Parathyroid adenoma (tissue), 2 donors: ENCODE measurements at regions not wholly inside any gene's neighbourhood (a gene's known extent, or its start where the extent isn't known, plus 50 kb on each side); places are given as distances from the start of the nearest gene placed in this dataset.
A peak's percentile ranks its signal among the peaks of the same experiment; 100 is the strongest.

Experiments
- H2AFZ ChIP-seq: fragments of 300-600 bp; sonication (generic); one replicate; pipeline ENCODE4 v1.7.0; 2017; ENCODE audit warnings: antibody characterized with exemption, mild to moderate bottlenecking
- H3K27ac ChIP-seq: fragments of 300-600 bp; sonication (generic); one replicate; pipeline ENCODE4 v1.7.0; 2017
- H3K27me3 ChIP-seq: fragments of 300-600 bp; sonication (generic); one replicate; pipeline ENCODE4 v1.7.0; 2017; ENCODE audit warnings: low read length; ENCODE audit not compliant: control insufficient read depth, insufficient read depth
- H3K36me3 ChIP-seq: fragments of 300-600 bp; sonication (generic); one replicate; pipeline ENCODE4 v1.7.0; 2017; ENCODE audit warnings: low read length; ENCODE audit not compliant: control insufficient read depth, insufficient read depth
- H3K4me1 ChIP-seq: fragments of 300-600 bp; sonication (generic); one replicate; pipeline ENCODE4 v1.7.0; 2017; ENCODE audit warnings: control low read depth
- H3K4me2 ChIP-seq: fragments of 300-600 bp; sonication (generic); one replicate; pipeline ENCODE4 v1.7.0; 2017; ENCODE audit warnings: low read length
- H3K4me3 ChIP-seq: fragments of 300-600 bp; sonication (generic); one replicate; pipeline ENCODE4 v1.7.0; 2017; ENCODE audit warnings: low read depth, low read length
- H3K79me2 ChIP-seq: fragments of 300-600 bp; sonication (generic); one replicate; pipeline ENCODE4 v1.7.0; 2017; ENCODE audit warnings: control low read depth
- H3K9ac ChIP-seq: fragments of 300-600 bp; sonication (generic); one replicate; pipeline ENCODE4 v1.7.0; 2017; ENCODE audit warnings: mild to moderate bottlenecking
- H3K9me3 ChIP-seq: fragments of 300-600 bp; sonication (generic); one replicate; pipeline ENCODE4 v1.7.0; 2017; ENCODE audit warnings: low read length; ENCODE audit not compliant: control insufficient read depth
- CTCF ChIP-seq: fragments of 300-600 bp; sonication (generic); IDR thresholded peaks from one replicate; pipeline ENCODE4 v1.7.0; 2017; ENCODE audit warnings: antibody characterized with exemption, mild to moderate bottlenecking
- donor health status: primary hyperparathyroidism.

DNA sequence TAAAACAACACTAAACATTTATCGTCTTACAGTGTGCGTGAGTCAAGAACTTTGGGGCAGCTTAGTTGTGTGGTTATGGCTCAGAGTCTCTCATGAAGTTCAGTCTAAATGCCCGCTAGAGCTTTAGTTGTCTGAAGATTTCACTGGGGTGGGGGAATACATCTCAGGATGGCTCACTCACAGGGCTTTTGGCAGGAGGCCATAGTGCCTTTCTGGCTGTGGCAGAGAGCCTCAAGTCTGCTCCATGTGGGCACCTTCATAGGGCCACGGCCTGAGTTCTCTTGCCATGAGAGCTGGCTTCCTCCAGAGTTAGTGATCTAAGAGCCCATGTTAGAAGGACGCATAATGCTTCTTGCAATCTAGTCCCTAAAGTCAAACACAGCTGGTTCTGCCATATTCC, 258.8 kb upstream of the NUDT12 start:
- no peak overlapping the region for H3K4me2 ChIP-seq
- H2AFZ ChIP-seq, result no peak overlapping the region
- no peaks in the 10 kb centered on the region for H3K4me1 ChIP-seq
- H3K27me3 ChIP-seq, result no peaks in the 10 kb centered on the region
- no peaks in the 10 kb centered on the region for H3K36me3 ChIP-seq
- H3K4me3 ChIP-seq, result no peak overlapping the region
- no peaks in the 10 kb centered on the region for H3K79me2 ChIP-seq
- no peak overlapping the region for H3K9ac ChIP-seq
- H3K27ac ChIP-seq, result no peak overlapping the region
- H3K9me3 ChIP-seq, result no peaks in the 10 kb centered on the region
- TF ChIP-seq CTCF, result no peak

DNA sequence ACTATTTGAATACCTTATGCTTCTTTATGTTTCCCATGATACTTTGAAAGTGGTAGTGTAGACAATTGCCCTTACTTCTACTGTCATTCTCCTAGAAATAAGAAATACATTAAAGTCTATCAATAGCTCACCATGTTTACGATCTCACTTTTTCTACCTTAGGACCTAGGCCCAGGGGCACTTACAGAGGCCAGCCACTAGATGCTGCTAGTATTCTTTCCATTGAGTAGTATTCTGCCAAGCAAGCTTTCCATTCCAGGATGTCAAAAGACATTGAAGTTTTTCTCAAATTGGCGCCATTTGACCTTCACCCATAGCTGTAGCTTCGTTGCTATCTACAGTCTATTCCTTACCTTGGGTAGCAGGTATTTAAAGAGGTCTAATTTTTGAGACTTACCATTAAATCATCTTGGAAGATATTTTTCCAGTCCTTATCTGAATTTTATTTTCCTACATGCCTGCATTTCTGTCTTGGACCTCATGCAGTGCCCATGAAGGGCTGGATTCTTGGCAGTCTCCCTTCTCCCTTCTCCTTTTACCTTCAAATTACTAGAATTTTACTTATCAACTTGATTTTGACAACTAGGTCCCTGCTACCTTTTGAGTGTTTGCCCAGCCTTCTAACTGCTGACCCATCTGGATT, 246.0 kb upstream of the NUDT12 start:
- no peaks in the 10 kb centered on the region for H3K9me3 ChIP-seq
- peak; percentile 66 for TF ChIP-seq CTCF
- H2AFZ ChIP-seq, result peak overlapping the region; percentile 10
- no peaks in the 10 kb centered on the region for H3K36me3 ChIP-seq
- H3K4me2 ChIP-seq, result no peak overlapping the region
- H3K79me2 ChIP-seq, result no peaks in the 10 kb centered on the region
- no peak overlapping the region for H3K9ac ChIP-seq
- H3K27ac ChIP-seq, result no peak overlapping the region
- no peak overlapping the region for H3K4me3 ChIP-seq
- no peaks in the 10 kb centered on the region for H3K27me3 ChIP-seq
- H3K4me1 ChIP-seq, result no peaks in the 10 kb centered on the region

DNA sequence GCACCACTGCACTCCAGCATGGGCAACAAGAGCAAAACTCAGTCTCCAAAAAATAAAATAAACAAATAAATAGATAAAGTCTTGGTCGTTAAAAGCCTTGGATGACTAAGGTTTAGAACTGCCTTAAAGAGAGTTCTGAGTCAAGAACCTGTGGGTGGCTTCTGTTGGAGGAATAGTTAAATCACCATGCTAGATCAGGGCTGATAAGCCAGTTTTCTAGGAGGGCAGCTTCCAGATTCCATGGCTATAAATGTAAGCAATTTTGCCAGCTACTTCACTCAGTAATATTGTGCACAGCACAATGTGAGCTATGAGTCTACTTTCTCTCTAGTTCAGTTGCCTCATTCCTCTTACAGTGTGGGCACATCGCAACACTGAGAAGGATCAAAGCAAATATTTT, 242.1 kb upstream of the NUDT12 start:
- Histone ChIP-seq H3K4me1 (no peaks in the 10 kb centered on the region), H3K9ac (no peak overlapping the region), H3K79me2 (no peaks in the 10 kb centered on the region), H3K4me3 (no peak overlapping the region), H3K4me2 (no peak overlapping the region), H3K27ac (no peak overlapping the region), H3K27me3 (no peaks in the 10 kb centered on the region), H2AFZ (no peak overlapping the region), H3K9me3 (no peaks in the 10 kb centered on the region), H3K36me3 (no peaks in the 10 kb centered on the region)
- no peak for TF ChIP-seq CTCF

DNA sequence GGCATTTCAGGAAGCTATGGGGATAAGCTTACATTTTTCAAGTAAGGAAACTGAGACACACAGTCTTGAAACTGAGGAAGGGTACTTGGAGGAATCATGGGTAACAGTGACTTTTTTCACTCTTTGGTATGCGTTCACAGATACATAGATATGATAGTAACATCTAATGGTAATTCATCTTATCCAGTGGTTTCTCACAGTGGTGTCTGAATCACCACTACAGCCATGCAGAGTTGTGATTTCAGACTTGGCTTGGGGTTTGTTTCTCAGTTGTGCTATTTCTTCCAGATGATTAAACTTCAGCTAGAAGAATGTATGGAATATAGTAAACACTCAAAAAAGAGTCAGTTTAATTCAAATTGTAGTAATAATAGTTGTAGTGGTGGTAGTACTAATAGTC, 239.1 kb upstream of the NUDT12 start:
- H3K4me1 ChIP-seq, result no peaks in the 10 kb centered on the region
- H3K79me2 ChIP-seq, result no peaks in the 10 kb centered on the region
- no peak overlapping the region for H3K9ac ChIP-seq
- TF ChIP-seq CTCF, result no peak
- no peaks in the 10 kb centered on the region for H3K9me3 ChIP-seq
- no peak overlapping the region for H3K4me3 ChIP-seq
- H3K27ac ChIP-seq, result no peak overlapping the region
- no peaks in the 10 kb centered on the region for H3K36me3 ChIP-seq
- H3K4me2 ChIP-seq, result no peak overlapping the region
- H2AFZ ChIP-seq, result no peak overlapping the region
- no peaks in the 10 kb centered on the region for H3K27me3 ChIP-seq
